Fibroblast of the aortic adventitia (primary cell): ENCODE measurements at regions not wholly inside any gene's neighbourhood (a gene's known extent, or its start where the extent isn't known, plus 50 kb on each side); places are given as distances from the start of the nearest gene placed in this dataset.
A peak's percentile ranks its signal among the peaks of the same experiment; 100 is the strongest.

Experiments
- DNase-seq: peaks from one replicate; pipeline ENCODE4 v3.0.0-alpha.2; 2010; ENCODE audit warnings: low read depth
- H3K4me3 ChIP-seq: 2 replicates; pipeline ENCODE4 v1.5.1; 2011; ENCODE audit warnings: low read depth, mild to moderate bottlenecking, control low read depth, low read length, moderate library complexity
- TF ChIP-seq, protein P1 (sequence below): IDR thresholded peaks from 2 replicates; pipeline ENCODE4 v1.5.1; 2011; ENCODE audit warnings: mild to moderate bottlenecking, low read length, control low read depth, inconsistent platforms; ENCODE audit not compliant: insufficient read depth

- TF ChIP-seq, protein P1, sequence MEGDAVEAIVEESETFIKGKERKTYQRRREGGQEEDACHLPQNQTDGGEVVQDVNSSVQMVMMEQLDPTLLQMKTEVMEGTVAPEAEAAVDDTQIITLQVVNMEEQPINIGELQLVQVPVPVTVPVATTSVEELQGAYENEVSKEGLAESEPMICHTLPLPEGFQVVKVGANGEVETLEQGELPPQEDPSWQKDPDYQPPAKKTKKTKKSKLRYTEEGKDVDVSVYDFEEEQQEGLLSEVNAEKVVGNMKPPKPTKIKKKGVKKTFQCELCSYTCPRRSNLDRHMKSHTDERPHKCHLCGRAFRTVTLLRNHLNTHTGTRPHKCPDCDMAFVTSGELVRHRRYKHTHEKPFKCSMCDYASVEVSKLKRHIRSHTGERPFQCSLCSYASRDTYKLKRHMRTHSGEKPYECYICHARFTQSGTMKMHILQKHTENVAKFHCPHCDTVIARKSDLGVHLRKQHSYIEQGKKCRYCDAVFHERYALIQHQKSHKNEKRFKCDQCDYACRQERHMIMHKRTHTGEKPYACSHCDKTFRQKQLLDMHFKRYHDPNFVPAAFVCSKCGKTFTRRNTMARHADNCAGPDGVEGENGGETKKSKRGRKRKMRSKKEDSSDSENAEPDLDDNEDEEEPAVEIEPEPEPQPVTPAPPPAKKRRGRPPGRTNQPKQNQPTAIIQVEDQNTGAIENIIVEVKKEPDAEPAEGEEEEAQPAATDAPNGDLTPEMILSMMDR = no peak
- no peak for DNase-seq
- no peak overlapping the region for H3K4me3 ChIP-seq
Observed at GRCh38 chr5:9780501-9780900, 150.3 kb upstream of the TAS2R1 start.

DNA sequence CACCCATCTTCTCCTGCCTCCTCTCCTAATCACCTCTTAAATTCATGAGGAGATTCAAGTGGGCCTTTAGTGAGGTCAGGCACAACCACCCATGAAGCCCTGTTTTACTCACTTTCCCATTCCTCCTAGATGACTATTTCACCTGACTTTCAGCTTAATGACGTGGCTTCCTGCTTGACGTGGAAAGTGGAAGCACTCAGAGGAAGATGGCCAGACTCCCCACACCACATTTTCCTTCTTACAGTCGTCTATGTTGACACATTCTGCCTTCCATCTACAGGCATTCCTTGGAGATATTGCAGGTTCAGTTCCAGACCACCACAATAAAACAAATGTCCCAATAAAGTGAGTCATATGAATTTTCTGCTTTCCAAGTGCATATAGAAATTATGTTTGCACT, 146.4 kb upstream of the TAS2R1 start:
- peak; percentile 43 for DNase-seq
- no peak overlapping the region for H3K4me3 ChIP-seq
- TF ChIP-seq, protein P1 = no peak

DNA sequence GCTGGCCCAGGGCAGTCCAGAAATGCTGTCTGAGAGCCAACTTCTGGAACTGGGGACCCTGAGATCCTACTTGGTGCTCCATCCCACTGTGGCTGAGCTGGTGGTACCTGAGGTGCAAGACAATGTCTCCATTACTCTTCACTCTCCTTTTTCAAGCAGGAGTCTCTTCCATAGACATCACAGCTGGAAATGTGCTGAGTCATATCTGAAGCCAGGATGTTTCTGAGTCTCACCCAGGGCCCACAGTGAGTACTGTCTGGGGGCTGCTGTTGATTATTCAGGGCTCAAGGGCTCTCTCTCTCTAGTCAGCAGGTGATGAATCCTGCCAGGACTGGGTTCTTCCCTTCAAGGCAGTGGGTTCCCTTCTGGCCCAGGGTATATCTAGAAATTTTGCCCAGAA, 145.2 kb upstream of the TAS2R1 start:
- no peak overlapping the region for H3K4me3 ChIP-seq
- TF ChIP-seq, protein P1 = no peak
- peak; percentile 37 for DNase-seq

DNA sequence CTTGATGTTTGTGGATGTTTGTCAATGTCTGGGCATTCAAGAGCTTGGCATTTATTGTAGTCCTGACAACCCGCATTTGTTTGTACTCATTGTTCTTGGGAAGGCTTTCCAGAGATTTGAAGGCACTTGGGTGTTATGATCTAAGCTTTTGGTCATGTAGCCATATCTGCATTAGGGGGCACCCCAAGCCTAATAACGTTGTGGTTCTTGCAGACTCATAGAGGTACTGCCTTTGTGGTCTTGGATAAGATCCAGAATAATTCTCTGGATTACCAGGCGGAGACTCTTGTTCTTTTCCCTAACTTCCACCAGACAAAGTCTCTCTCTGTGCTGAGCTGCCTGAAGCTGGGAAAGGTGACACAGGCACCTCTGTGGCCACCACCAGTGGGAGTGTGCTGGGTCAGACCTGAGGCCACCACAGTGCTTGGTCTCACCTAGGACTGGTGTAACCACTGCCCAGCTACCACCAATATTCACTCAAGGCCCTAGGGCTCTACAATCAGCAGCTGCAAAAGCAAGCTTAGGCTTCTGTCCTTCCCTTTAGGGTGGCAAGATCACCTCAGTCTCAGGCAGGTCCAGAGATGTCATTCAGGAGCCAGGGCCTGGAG, 144.4 kb upstream of the TAS2R1 start:
- TF ChIP-seq, protein P1 = peak; percentile 49
- peak; percentile 84 for DNase-seq
- no peak overlapping the region for H3K4me3 ChIP-seq

- TF ChIP-seq, protein P1 = no peak
- no peak overlapping the region for H3K4me3 ChIP-seq
- no peak for DNase-seq
Observed at GRCh38 chr5:9771079-9771478, 140.9 kb upstream of the TAS2R1 start.

DNA sequence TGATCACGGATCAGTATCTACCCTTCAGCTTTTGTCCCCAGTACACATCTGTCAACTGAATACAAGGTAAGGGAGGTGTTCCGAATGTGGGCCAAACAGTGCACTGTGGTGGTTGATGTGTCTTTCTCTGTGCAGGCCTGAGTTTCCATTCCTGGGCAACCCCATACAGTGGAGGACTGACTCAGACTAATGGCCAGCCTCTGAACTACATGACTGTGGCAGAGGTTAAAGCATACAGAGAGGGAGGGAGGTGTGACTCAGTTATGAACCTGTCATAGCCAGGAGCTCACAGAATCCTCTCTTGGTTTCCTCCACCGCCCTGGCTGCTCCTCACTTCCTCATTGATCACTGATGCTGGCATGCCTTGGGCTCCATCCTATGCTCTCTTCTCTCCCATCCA, 136.4 kb upstream of the TAS2R1 start:
- peak; percentile 28 for DNase-seq
- TF ChIP-seq, protein P1 = peak; percentile 26

DNA sequence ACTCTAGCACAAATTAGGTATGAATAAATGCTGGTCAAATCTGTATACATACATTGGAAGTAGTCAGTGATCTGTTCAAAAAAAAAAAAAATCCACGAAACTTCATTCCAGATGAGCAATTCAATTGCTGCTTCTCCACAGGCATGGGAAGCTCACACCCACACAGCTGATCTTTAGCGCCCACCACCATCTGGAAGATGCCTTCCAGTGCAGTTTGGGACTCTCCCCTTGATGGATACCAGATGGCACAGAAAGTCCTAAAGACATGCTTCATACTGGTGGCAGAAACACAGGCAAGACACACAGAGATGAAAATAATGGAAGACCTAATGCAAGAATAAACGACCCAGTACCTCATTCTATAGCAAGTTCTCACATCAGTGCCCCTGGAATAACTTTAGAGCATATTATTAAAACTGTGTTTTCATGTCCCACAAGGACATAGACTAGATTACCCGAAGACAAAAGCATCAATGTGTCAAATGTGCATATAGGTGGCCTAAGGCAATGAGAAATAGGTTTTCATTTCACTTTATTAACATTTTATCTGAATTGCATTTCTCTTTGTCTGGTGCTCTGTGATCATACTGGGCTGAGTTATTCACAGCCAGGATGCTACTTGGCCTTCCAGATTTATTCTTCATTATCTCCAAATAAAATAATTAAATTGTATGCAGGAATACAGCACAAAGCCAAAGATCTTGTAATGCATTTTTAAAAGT, 135.4 kb upstream of the TAS2R1 start:
- no peak overlapping the region for H3K4me3 ChIP-seq
- DNase-seq = peak; percentile 11
- TF ChIP-seq, protein P1 = no peak

More for the DNA sequence above, 136.4 kb upstream of the TAS2R1 start:
- no peak overlapping the region for H3K4me3 ChIP-seq
